Stimulated activated CD8-positive, alpha-beta memory T cell treated with anti-CD3 and anti-CD28 coated beads, Interleukin-4, amount 100 ng/mL, for 24 hours (primary cell): ENCODE measurements at regions not wholly inside any gene's neighbourhood (a gene's known extent, or its start where the extent isn't known, plus 50 kb on each side); places are given as distances from the start of the nearest gene placed in this dataset.
"Not testable (repeated sequence)": the region's sequence is repeated elsewhere in the genome, so short reads cannot be mapped to it uniquely, and the experiment has no call there.

ENCODE experiments used
- DNase-seq: peaks from one replicate; pipeline ENCODE4 v3.0.0-alpha.2; 2020; ENCODE audit warnings: low read depth

GRCh38 chr6:168825226-168826077 is 384.5 kb downstream of the SMOC2 start:
- no peak for DNase-seq

GRCh38 chr6:168823397-168824212 is 382.6 kb downstream of the SMOC2 start:
- no peak for DNase-seq

- DNase-seq: no peak
These were observed 381.4 kb downstream of the SMOC2 start for GRCh38 chr6:168822376-168822775.

DNA sequence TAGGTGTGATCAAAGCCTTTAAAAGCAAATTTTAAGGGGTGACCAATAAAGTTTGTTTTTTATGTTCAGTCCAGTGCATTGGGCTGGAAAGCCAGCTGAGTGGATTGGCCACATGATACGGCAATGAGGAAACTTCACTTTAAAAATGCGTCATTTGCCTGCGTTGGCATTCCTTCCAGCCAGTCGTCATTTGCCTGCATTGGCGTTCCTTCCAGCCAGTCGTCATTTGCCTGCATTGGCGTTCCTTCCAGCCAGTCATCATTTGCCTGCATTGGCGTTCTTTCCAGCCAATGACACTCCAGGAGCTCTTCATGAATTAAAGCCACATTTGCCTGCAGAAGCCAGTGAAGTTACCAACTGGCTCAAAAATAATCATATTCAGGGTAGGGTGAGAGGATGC is 378.6 kb downstream of the SMOC2 start:
- no peak for DNase-seq

- no peak for DNase-seq
These were observed 376.7 kb downstream of the SMOC2 start for GRCh38 chr6:168817558-168818159.

DNA sequence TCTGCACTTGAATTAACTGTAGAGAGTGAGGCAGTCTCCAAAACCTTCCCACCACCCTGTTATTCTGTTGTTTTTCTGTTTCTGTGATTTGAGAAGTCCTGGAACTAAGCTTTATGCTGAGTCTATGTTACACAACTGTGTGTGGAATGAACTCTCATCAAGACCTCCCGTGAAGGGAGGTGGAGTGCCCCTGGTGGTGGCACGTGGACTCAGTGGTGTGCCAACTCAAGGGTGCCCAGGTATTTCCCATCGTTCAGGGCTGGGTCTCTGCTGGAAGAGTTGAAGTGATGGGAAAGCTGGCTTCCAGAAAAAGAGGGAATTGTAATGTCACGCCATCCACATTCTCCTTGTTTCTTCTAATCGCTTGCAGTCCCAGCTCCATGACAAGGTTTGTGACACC is 374.2 kb downstream of the SMOC2 start:
- no peak for DNase-seq

DNA sequence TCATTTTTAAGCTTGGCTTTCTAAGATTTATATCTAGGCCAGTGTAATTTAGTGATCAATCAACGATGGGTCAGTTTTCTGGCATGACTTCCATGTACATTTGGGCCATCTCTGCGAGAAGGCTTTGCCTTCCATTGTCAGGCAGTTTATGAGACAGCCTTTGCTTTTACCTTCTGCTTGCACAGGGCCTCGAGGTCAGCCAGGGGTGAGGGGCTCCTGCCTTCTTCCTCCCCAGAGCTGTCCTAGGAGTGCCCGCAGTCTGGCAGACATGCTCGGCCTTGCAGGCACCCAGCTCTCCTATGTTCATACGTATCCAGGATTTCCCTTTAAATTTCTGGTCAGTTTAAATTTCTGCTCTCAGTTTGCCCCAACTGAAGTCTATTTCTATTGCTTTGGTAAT is 367.2 kb downstream of the SMOC2 start:
- no peak for DNase-seq

DNA sequence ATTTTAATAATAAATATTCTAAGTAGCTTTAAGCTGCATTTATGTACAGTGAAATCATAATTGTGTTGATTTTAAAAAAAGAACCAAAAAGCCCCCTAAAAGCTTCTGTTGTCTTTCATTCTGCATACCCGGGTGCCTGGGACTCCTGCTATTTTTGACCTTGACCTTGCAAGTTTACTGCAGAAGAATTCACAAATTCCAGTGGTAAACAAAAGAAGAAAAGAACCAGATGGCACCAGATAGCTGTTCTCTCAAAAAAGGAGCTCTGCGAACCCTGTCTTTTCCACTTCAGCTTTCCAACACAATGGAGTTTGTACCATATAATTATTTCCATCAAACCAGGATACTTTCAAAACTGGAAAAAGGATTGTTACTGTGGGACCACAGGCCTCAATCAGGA is 363.3 kb downstream of the SMOC2 start:
- no peak for DNase-seq

DNA sequence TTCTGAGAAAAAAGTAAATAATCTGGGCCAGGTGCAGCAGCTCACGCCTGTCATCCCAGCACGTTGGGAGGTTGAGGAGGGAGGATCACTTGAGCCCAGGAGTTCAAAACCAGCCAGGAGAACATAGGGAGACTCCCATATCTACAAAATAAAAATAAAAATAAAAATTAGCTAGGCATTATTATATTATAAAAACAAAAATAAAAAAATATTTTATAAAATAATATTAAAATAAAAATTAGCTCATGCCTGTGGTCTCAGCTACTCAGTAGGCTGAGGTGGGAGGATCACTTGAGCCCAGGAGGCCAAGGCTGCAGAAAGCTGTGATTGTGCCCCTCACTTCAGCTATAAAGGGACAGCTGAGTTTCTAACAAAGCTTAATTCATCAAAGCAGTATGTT is 362.9 kb downstream of the SMOC2 start:
- DNase-seq: no peak

DNA sequence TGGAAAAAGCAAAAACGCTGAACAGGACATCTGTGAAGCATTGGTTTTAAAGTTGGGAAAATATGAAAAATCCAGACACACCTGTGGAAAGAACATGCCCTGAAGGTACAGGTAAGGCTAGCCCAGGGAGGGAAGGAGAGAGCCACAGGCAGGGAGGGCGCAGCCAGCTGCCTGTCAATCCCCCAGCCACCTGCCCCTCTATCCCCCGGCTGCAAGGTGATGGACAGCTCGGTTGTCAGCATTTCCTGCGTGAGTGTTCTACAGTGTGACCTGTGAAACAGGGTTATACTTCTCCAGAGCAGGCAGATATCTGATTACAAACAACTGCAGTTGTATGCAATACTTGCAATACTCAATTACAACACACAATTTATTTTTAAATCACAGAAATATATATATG is 358.1 kb downstream of the SMOC2 start:
- no peak for DNase-seq

DNA sequence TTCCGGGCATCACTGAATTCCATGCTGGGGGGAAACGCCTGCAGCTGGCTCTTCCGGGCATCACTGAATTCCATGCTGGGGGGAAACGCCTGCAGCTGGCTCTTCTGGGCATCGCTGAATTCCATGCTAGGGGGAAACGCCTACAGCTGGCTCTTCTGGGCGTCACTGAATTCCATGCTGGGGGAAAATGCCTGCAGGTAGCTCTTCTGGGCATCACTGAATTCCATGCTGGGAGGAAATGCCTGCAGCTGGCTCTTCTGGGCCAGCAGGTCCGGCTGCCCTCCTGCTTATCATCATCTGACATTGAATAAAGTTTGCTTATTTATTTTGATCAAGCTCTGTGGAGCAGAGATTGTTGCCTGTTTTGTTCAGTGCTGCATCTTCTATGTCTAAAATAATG is 355.1 kb downstream of the SMOC2 start:
- DNase-seq: no peak

DNA sequence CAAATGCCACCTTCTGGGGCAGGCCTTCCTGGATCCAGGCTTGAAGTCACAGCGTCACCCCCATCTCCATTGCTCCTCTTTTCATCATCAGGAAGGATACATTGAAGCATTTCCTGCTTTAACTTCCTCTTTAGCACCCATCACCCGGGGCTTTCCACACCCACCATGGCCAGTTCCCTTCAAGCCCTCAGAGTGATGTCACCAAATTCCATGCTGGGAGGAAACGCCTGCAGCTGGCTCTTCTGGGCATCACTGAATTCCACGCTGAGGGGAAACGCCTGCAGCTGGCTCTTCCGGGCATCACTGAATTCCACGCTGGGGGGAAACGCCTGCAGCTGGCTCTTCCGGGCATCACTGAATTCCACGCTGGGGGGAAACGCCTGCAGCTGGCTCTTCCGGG is 354.6 kb downstream of the SMOC2 start:
- not testable (repeated sequence) for DNase-seq

DNA sequence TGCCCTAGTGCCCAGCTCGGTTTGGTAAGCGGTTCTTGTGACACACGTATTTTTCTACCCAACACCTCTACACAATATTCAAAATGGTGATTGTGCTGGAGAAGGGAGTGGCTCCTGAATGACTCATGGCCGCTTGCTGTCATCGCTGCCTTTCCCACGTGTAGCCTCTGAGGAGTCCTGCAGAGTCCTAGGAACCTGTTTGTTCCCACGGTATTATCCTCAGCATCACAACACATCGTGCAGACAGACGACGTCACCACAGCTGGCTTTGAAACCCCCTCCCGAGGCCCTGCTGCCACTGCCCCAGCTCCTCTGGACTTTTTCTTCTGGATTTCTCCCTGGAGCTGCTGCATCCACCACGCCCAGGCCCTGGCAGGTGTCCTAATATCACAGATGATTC is 353.5 kb downstream of the SMOC2 start:
- no peak for DNase-seq

GRCh38 chr6:168793649-168794048 is 352.7 kb downstream of the SMOC2 start:
- no peak for DNase-seq

GRCh38 chr6:168791917-168792316 is 350.9 kb downstream of the SMOC2 start:
- no peak for DNase-seq

- DNase-seq: no peak
These were observed 348.7 kb downstream of the SMOC2 start for GRCh38 chr6:168789699-168790098.

DNA sequence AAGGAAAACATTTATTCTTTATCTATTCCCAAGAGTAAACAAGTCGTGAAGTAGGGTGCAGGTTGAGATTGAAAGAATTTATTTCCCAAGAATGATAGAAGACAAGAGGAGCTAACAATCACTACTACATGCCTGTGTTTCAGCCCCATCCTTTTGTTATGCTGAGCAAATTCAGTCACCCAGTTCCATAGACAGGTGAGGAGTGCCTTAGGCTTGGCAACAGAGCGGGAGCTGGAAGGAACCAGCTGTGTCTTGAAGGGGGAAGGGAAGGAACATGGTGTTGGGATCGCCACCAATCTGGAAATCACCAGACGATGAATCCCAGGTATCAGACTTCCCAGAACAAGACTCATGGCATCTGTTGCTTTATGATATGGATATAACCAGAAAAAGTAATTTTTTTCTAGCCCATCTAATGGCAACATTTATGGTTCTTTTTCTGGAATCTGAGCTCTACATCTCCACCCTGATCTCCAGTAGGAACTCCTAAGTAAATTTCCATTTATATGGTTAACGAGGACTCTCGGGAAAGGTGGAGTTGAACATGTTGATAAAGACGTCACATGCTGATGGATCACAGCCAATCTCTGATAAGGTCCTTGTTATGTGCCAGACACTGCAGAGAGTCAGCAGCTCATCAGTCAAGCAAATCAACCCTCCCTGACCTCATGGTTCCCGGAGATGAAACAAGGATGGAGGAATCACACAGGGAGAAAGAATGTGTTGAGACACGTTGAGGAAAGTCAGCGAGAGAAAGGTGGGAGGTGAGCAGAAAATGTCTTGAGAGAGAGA is 344.9 kb downstream of the SMOC2 start:
- DNase-seq: no peak

- no peak for DNase-seq
These were observed 343.4 kb downstream of the SMOC2 start for GRCh38 chr6:168784426-168784825.

- no peak for DNase-seq
These were observed 342.7 kb downstream of the SMOC2 start for GRCh38 chr6:168783720-168784119.

DNA sequence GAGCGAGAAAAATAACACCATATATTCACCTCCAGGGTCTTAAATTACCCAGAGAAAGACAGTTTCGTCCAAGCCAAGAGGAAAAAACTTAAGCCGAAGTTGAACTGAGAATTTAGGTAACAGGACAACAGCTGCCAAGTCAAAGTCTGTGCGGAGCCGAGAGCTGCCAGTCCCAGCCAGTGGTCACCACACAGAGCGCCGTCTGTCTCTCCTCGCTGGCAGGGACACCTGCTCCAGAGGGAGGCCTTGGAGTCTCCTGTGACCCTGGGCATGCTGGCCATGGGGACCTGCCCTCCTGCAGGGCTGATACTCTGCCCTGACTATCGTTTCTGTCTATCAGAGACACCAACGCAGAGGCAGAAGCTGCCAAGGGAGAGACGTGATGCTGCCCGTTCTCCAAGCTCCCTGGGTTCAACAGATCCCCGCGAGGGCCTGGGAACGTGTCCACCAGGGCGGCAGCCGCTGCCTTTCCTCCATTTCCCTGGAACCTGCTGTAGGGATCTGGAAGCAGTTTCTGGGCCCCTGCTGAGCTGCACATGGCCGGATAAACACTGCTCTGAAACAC is 341.3 kb downstream of the SMOC2 start:
- DNase-seq: no peak

GRCh38 chr6:168778201-168778600 is 337.2 kb downstream of the SMOC2 start:
- no peak for DNase-seq

DNA sequence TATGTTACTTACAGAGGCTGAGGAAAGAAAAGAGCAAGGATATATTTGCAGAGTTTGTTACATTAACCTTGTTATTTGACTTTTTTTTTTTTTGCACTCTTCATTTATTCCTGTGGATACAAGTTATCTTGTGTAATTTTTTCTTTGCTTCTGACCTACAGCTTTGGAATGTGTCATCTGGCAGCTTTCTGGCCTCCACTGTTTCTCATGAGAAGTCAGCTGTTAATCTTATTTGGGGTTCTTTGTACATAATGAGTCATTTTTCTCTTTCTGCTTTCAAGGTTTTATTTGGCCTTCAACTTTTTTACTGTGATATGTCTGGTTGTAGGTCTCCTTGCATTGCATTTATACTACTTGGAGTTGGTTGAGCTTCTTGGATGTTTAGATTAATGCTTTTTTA is 333.4 kb downstream of the SMOC2 start:
- DNase-seq: no peak
